ENCODE measurements at regions not wholly inside any gene's neighbourhood (a gene's known extent, or its start where the extent isn't known, plus 50 kb on each side); places are given as distances from the start of the nearest gene placed in this dataset.

DNA sequence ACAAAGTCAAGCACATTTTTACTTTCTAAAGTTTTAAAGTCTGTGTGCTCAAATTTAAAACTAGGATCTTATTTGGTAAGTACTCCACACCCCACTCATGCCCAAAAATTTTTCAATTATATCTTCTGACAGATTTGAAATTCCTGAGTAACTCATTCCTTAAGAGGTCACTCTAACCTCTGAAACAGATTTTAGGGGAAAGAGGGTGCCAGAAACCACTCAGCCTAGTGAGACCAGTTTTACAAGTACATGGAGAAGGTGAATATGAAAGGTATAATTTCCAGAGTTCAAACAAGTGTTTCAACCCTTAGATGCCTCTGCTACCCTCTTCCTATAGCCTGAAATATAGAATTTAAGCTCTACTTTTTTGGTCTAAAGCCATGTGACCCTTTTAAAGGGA is 79.2 kb downstream of the C7orf25 start:
- TF ChIP-seq, protein P1, sequence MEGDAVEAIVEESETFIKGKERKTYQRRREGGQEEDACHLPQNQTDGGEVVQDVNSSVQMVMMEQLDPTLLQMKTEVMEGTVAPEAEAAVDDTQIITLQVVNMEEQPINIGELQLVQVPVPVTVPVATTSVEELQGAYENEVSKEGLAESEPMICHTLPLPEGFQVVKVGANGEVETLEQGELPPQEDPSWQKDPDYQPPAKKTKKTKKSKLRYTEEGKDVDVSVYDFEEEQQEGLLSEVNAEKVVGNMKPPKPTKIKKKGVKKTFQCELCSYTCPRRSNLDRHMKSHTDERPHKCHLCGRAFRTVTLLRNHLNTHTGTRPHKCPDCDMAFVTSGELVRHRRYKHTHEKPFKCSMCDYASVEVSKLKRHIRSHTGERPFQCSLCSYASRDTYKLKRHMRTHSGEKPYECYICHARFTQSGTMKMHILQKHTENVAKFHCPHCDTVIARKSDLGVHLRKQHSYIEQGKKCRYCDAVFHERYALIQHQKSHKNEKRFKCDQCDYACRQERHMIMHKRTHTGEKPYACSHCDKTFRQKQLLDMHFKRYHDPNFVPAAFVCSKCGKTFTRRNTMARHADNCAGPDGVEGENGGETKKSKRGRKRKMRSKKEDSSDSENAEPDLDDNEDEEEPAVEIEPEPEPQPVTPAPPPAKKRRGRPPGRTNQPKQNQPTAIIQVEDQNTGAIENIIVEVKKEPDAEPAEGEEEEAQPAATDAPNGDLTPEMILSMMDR (IDR thresholded peaks at IDR 0.05): no peak
- TF ChIP-seq POLR2A (IDR thresholded peaks at IDR 0.05): no peak
